ENCODE measurements at regions not wholly inside any gene's neighbourhood (a gene's known extent, or its start where the extent isn't known, plus 50 kb on each side); places are given as distances from the start of the nearest gene placed in this dataset.

GRCh38 chr17:37838276-37838675, 85.9 kb upstream of the TBC1D3K start:
- no peak for TF ChIP-seq CTCF (IDR thresholded peaks at IDR 0.05; ENCODE audit: insufficient read depth, low read depth, low read length)
- TF ChIP-seq EZH2 (IDR thresholded peaks at IDR 0.05; ENCODE audit: insufficient read depth, low read length), result no peak

All from astrocyte (in vitro differentiated cells and primary cell).